Stomach (tissue), 8 donors: ENCODE measurements at regions not wholly inside any gene's neighbourhood (a gene's known extent, or its start where the extent isn't known, plus 50 kb on each side); places are given as distances from the start of the nearest gene placed in this dataset.

Experiments
- DNase-seq, 2 donors: peaks; one replicate each; pipeline versions ENCODE4 v3.0.0 to v3.0.0-alpha.2; 2013 to 2019
- H3K27ac ChIP-seq, 5 donors: fragments of 200-600 bp in 4 of 5; sonication (generic) in 4 of 5; one replicate each; pipeline ENCODE4 v1.5.1; 2013 to 2019; ENCODE audit warnings: mild to moderate bottlenecking in 1 of 5, moderate library complexity in 1 of 5
- H3K27me3 ChIP-seq, 3 donors: fragments of 200-600 bp; sonication (generic); one replicate each; pipeline ENCODE4 v1.5.1; 2017 to 2019; ENCODE audit warnings: mixed run types in 1 of 3
- H3K36me3 ChIP-seq, 4 donors: fragments of 200-600 bp; sonication (generic); 1 replicate in 3 of 4; 2 replicates in 1 of 4; pipeline ENCODE4 v1.5.1; 2016 to 2019
- H3K4me1 ChIP-seq, 4 donors: fragments of 200-600 bp; sonication (generic); one replicate each; pipeline ENCODE4 v1.5.1; 2016 to 2019
- H3K4me3 ChIP-seq, 4 donors: fragments of 200-600 bp; sonication (generic) in 3 of 4; one replicate each; pipeline ENCODE4 v1.5.1; 2016 to 2019; ENCODE audit warnings: mild to moderate bottlenecking in 1 of 4
- H3K9me3 ChIP-seq, 4 donors: fragments of 200-600 bp; sonication (generic); one replicate each; pipeline ENCODE4 v1.5.1; 2016 to 2019
- EP300 ChIP-seq: sonication (generic); formaldehyde crosslinking; IDR thresholded peaks from one replicate; pipeline ENCODE4 v1.6.1; 2017; ENCODE audit warnings: antibody characterized with exemption
- POLR2A ChIP-seq, 4 donors: fragments of 450-650 bp; IDR thresholded peaks; one replicate each; pipeline ENCODE4 v1.6.1; 2016; ENCODE audit warnings: antibody characterized with exemption in 4 of 4, control low read depth in 2 of 4, mild to moderate bottlenecking in 1 of 4, moderate library complexity in 1 of 4
- POLR2AphosphoS5 ChIP-seq, 3 donors: sonication (generic); formaldehyde crosslinking; IDR thresholded peaks; one replicate each; pipeline ENCODE4 v1.6.1; 2016; ENCODE audit warnings: antibody characterized with exemption in 3 of 3
- WGBS, 5 donors: extraction: QIAGEN DNeasy Blood & Tissue Kit in 3 of 5; methylation state at CpG; one replicate each; pipeline versions ENCODE4 v1.1.5 to v1.1.7; 2013 to 2018; 5-methylcytosine and 5-hydroxymethylcytosine counted together
- intact Hi-C: fragments of 100-400 bp; cut with DNase I; formaldehyde crosslinking; loops from one replicate; pipeline ENCODE4 v1.15.1; 2023; ENCODE audit warnings: low total_unique reads
- TF ChIP-seq, protein P1 (sequence below), 7 experiments: fragments of 450-650 bp in 4 of 7; fragments of 200-600 bp in 3 of 7; sonication (generic) in 3 of 7; IDR thresholded peaks; one replicate each; pipeline ENCODE4 v1.5.1; 2016 to 2019; ENCODE audit warnings: antibody characterized with exemption in 7 of 7, control low read depth in 2 of 7, mild to moderate bottlenecking in 1 of 7
- donor health status: healthy with polysubstance abuse.
- donor health status: Bipolar disorder and iron deficiency.
- donor health status: healthy.

- DNase-seq: no peak
- 73 to 77% (median 76%) methylated on average over 3 of the region's 3 CpGs for WGBS, 5 donors
- TF ChIP-seq, protein P1, sequence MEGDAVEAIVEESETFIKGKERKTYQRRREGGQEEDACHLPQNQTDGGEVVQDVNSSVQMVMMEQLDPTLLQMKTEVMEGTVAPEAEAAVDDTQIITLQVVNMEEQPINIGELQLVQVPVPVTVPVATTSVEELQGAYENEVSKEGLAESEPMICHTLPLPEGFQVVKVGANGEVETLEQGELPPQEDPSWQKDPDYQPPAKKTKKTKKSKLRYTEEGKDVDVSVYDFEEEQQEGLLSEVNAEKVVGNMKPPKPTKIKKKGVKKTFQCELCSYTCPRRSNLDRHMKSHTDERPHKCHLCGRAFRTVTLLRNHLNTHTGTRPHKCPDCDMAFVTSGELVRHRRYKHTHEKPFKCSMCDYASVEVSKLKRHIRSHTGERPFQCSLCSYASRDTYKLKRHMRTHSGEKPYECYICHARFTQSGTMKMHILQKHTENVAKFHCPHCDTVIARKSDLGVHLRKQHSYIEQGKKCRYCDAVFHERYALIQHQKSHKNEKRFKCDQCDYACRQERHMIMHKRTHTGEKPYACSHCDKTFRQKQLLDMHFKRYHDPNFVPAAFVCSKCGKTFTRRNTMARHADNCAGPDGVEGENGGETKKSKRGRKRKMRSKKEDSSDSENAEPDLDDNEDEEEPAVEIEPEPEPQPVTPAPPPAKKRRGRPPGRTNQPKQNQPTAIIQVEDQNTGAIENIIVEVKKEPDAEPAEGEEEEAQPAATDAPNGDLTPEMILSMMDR (IDR thresholded peaks at IDR 0.05): no peak
- TF ChIP-seq POLR2AphosphoS5 (IDR thresholded peaks at IDR 0.05) (no peak), EP300 (no peak), POLR2A (IDR thresholded peaks at IDR 0.05) (no peak)
These were observed 141.6 kb upstream of the SLC24A3 start for GRCh38 chr20:19070681-19071445.

DNA sequence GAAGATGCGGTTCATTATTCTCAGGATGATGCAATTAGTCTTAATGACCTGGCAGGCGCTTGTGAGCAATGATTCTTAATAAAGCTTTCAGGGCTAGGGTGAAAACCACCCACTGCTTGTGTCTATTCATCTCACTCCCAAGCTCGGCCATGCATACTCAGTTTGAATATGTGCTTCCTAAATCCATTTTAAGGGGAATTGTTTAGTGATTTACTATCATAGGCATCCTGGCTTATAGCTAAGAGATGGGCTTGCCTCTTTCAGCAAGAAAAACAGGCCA lies 141.1 kb upstream of the SLC24A3 start:
- Histone ChIP-seq H3K36me3 (no peaks in the 10 kb centered on the region), H3K4me1 (no peaks in the 10 kb centered on the region), H3K27me3 (no peaks in the 10 kb centered on the region), H3K27ac (no peak overlapping the region), H3K4me3 (no peak overlapping the region), H3K9me3 (peaks cover 0 to 5% (median 0%) of the 10 kb centered on the region in 4 donors)
- TF ChIP-seq POLR2A (IDR thresholded peaks at IDR 0.05) (no peak), POLR2AphosphoS5 (IDR thresholded peaks at IDR 0.05) (no peak), EP300 (no peak)
- TF ChIP-seq, protein P1 (IDR thresholded peaks at IDR 0.05): no peak
- intact Hi-C loops: no loop called here
- 71 to 85% (median 78%) methylated on average over 3 of the region's 3 CpGs for WGBS, 5 donors
- no peak for DNase-seq

More at GRCh38 chr20:19070681-19071445, 141.6 kb upstream of the SLC24A3 start:
- H3K27ac ChIP-seq: no peak overlapping the region
- H3K27me3 ChIP-seq: no peaks in the 10 kb centered on the region
- peaks cover 0 to 9% (median under 1%) of the 10 kb centered on the region in 4 donors for H3K9me3 ChIP-seq
- no peak overlapping the region for H3K4me3 ChIP-seq
- no peaks in the 10 kb centered on the region for H3K4me1 ChIP-seq
- intact Hi-C loops: no loop called here
- H3K36me3 ChIP-seq: no peaks in the 10 kb centered on the region

DNA sequence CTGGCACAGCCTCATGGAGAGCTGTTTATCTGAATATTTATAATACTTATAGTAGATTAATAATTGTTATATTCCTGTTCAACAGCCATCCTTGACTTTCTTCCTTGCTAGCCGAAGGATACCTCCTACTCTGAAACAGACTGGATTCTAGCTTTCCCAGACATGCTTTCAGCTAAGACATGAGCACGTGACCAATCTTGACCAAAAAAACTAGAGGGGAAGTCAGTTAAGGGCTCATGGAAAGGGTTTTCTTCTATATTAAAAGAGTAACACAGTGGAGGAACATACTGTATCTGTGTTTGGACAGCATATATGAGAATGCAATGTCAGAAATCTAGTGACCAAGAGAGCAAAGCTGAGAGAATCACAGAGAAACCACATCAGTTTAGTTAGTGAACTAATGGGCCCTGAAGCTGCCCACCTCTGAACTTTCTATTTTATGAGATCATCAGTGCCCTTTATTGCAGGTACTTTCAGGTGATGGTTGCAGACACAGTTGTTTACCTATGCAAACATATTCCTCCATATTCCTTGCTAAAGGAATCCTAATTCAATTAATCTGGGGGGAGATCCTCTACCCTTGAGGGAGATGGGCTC lies 140.4 kb upstream of the SLC24A3 start:
- H3K4me1 ChIP-seq: no peaks in the 10 kb centered on the region
- intact Hi-C loops: no loop called here
- no peaks in the 10 kb centered on the region for H3K27me3 ChIP-seq
- WGBS, 5 donors: 70 to 87% (median 84%) methylated on average over 2 of the region's 2 CpGs
- TF ChIP-seq EP300: no peak
- TF ChIP-seq POLR2A (IDR thresholded peaks at IDR 0.05): no peak
- TF ChIP-seq POLR2AphosphoS5 (IDR thresholded peaks at IDR 0.05): no peak
- TF ChIP-seq, protein P1 (IDR thresholded peaks at IDR 0.05): no peak
- no peak overlapping the region for H3K27ac ChIP-seq
- no peak for DNase-seq
- no peak overlapping the region for H3K4me3 ChIP-seq
- H3K36me3 ChIP-seq: no peaks in the 10 kb centered on the region
- no peaks in the 10 kb centered on the region for H3K9me3 ChIP-seq

GRCh38 chr20:19072988-19073387 lies 139.5 kb upstream of the SLC24A3 start:
- TF ChIP-seq POLR2AphosphoS5 (IDR thresholded peaks at IDR 0.05) (no peak), POLR2A (IDR thresholded peaks at IDR 0.05) (no peak), EP300 (no peak)
- TF ChIP-seq, protein P1 (IDR thresholded peaks at IDR 0.05): no peak

More at GRCh38 chr20:19072988-19073387, 139.5 kb upstream of the SLC24A3 start:
- Histone ChIP-seq H3K4me3 (no peak overlapping the region), H3K27ac (no peak overlapping the region), H3K36me3 (no peaks in the 10 kb centered on the region), H3K9me3 (no peaks in the 10 kb centered on the region), H3K27me3 (no peaks in the 10 kb centered on the region), H3K4me1 (no peaks in the 10 kb centered on the region)
- no peak for DNase-seq
- 86 to 93% (median 88%) methylated on average over 5 of the region's 5 CpGs for WGBS, 5 donors
- intact Hi-C loops: no loop called here
